Keratinocyte (primary cell): ENCODE measurements at regions not wholly inside any gene's neighbourhood (a gene's known extent, or its start where the extent isn't known, plus 50 kb on each side); places are given as distances from the start of the nearest gene placed in this dataset.

ENCODE experiments used
- CTCF ChIP-seq, 3 experiments: IDR thresholded peaks in 1 of 3; conservative IDR thresholded peaks in 1 of 3; optimal IDR thresholded peaks in 1 of 3; 2 replicates in 2 of 3; 3 replicates in 1 of 3; pipeline versions ENCODE3 to v1.5.1; 2011; ENCODE audit warnings: low read length in 3 of 3, mild to moderate bottlenecking in 3 of 3, moderate library complexity in 2 of 3, control low read depth in 1 of 3, inconsistent platforms in 1 of 3; ENCODE audit not compliant: insufficient read depth in 2 of 3; ENCODE audit errors: extremely low read depth in 1 of 3
- EZH2 ChIP-seq: IDR thresholded peaks from one replicate; pipeline ENCODE4 v1.6.1; 2012; ENCODE audit warnings: inconsistent platforms, mild to moderate bottlenecking, low read length, moderate library complexity

GRCh38 chr1:98280049-98280448 is 359.2 kb upstream of the DPYD start:
- TF ChIP-seq CTCF (optimal IDR thresholded peaks at IDR 0.05 in 1 of 3, IDR thresholded peaks at IDR 0.05 in 1 of 3, conservative IDR thresholded peaks at IDR 0.05 in 1 of 3; ENCODE audit: extremely low read depth in 1 of 3, insufficient read depth in 2 of 3, low read length in 3 of 3) = no peak
- no peak for TF ChIP-seq EZH2
